Esophagus (tissue), 2 donors: ENCODE measurements at regions not wholly inside any gene's neighbourhood (a gene's known extent, or its start where the extent isn't known, plus 50 kb on each side); places are given as distances from the start of the nearest gene placed in this dataset.

Experiments used
- H3K27ac ChIP-seq, 2 donors: one replicate each; pipeline ENCODE4 v1.5.1; 2013; ENCODE audit warnings: low read depth in 2 of 2, mild to moderate bottlenecking in 2 of 2, inconsistent platforms in 1 of 2, low read length in 1 of 2, moderate library complexity in 1 of 2
- H3K27me3 ChIP-seq, 2 donors: one replicate each; pipeline ENCODE4 v1.6.1; 2013; ENCODE audit warnings: low read length in 2 of 2, control low read depth in 1 of 2, mild to moderate bottlenecking in 1 of 2; ENCODE audit not compliant: insufficient read depth in 2 of 2, control insufficient read depth in 1 of 2
- H3K36me3 ChIP-seq, 2 donors: one replicate each; pipeline ENCODE4 v1.6.1; 2013; ENCODE audit warnings: low read length in 1 of 2; ENCODE audit not compliant: control insufficient read depth in 2 of 2, insufficient read depth in 2 of 2
- H3K4me1 ChIP-seq, 2 donors: one replicate each; pipeline ENCODE4 v1.6.1; 2013; ENCODE audit warnings: low read length in 1 of 2; ENCODE audit not compliant: control insufficient read depth in 2 of 2, insufficient read depth in 2 of 2
- H3K4me3 ChIP-seq, 2 donors: one replicate each; pipeline ENCODE4 v1.5.1; 2013; ENCODE audit warnings: low read length in 2 of 2, mild to moderate bottlenecking in 2 of 2, low read depth in 1 of 2, moderate library complexity in 1 of 2
- H3K9me3 ChIP-seq, 2 donors: one replicate each; pipeline ENCODE4 v1.6.1; 2013; ENCODE audit warnings: mild to moderate bottlenecking in 2 of 2, low read depth in 1 of 2, low read length in 1 of 2, moderate library complexity in 1 of 2; ENCODE audit not compliant: control insufficient read depth in 2 of 2, insufficient read depth in 1 of 2
- WGBS, 2 donors: extraction: QIAGEN DNeasy Blood & Tissue Kit; methylation state at CpG; one replicate each; pipeline ENCODE4 v1.1.7; 2013; 5-methylcytosine and 5-hydroxymethylcytosine counted together
- donor health status: healthy with polysubstance abuse.
- donor health status: Bipolar disorder and iron deficiency.

DNA sequence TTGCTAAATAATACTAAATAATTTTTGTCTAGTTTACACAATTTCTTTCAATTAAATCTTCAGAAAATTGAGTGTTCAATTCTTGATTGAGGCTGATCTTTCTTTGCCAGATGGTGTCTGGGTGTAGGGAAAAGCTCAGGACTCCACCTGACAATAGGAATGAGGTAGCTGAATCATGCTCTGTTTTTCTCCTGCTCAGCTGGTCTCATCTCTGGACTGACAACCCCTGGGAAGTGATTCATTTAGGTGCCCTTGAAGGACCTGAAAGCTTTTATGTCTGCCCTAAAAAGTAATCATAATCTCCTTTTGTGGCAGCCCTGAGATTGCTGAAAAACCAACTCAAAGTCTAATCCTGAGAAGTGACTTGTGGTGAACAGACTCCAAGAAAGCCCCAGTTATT lies 255.4 kb downstream of the ETNK1 start:
- H3K4me3 ChIP-seq, result no peak overlapping the region
- no peaks in the 10 kb centered on the region for H3K4me1 ChIP-seq
- H3K9me3 ChIP-seq, result peaks cover 0 to 3% of the 10 kb centered on the region in 2 donors
- H3K27me3 ChIP-seq, result no peaks in the 10 kb centered on the region
- H3K27ac ChIP-seq, result no peak overlapping the region
- no peaks in the 10 kb centered on the region for H3K36me3 ChIP-seq

DNA sequence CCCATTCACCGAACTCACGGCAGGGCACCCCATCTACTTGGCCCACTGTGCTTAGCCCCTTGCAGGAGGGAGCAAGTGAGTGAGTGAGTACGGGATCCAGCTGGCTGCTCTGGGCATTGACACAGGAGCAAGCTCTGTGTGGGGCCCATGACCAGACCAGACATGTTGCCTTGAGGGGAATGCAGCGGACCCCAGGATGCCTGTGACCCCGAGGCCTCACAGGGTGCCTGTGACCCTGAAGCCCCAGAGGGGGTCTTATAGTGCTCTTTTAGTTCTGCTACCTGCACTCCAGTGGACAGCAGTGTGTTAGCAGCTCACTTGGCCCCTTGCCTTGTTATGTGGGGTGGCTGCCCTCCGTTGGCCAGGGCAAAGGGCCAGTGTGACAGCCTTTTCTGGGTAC lies 255.8 kb downstream of the ETNK1 start:
- 64 to 75% methylated on average over 6 of the region's 6 CpGs for WGBS, 2 donors
- H3K27me3 ChIP-seq, result no peaks in the 10 kb centered on the region
- H3K36me3 ChIP-seq, result no peaks in the 10 kb centered on the region
- peaks cover 0 to 3% of the 10 kb centered on the region in 2 donors for H3K9me3 ChIP-seq
- no peak overlapping the region for H3K27ac ChIP-seq
- no peaks in the 10 kb centered on the region for H3K4me1 ChIP-seq
- no peak overlapping the region for H3K4me3 ChIP-seq

GRCh38 chr12:22881878-22882385 lies 257.0 kb downstream of the ETNK1 start:
- H3K27me3 ChIP-seq, result no peaks in the 10 kb centered on the region

GRCh38 chr12:22882559-22882958 lies 257.6 kb downstream of the ETNK1 start:
- no peaks in the 10 kb centered on the region for H3K27me3 ChIP-seq
- 83 to 92% methylated on average over 2 of the region's 2 CpGs for WGBS, 2 donors

More at GRCh38 chr12:22881878-22882385, 257.0 kb downstream of the ETNK1 start:
- Histone ChIP-seq H3K27ac (no peak overlapping the region), H3K4me3 (no peak overlapping the region), H3K36me3 (no peaks in the 10 kb centered on the region), H3K9me3 (no peaks in the 10 kb centered on the region), H3K4me1 (no peaks in the 10 kb centered on the region)
- WGBS, 2 donors, result 76 to 81% methylated on average over 3 of the region's 3 CpGs

GRCh38 chr12:22893878-22894277 lies 268.9 kb downstream of the ETNK1 start:
- no peaks in the 10 kb centered on the region for H3K27me3 ChIP-seq
- WGBS, 2 donors, result 42 to 43% methylated on average over 2 of the region's 2 CpGs
- no peak overlapping the region for H3K27ac ChIP-seq
- no peaks in the 10 kb centered on the region for H3K4me1 ChIP-seq
- H3K9me3 ChIP-seq, result no peaks in the 10 kb centered on the region
- H3K36me3 ChIP-seq, result no peaks in the 10 kb centered on the region
- no peak overlapping the region for H3K4me3 ChIP-seq

More at GRCh38 chr12:22882559-22882958, 257.6 kb downstream of the ETNK1 start:
- Histone ChIP-seq H3K4me1 (no peaks in the 10 kb centered on the region), H3K36me3 (no peaks in the 10 kb centered on the region), H3K27ac (no peak overlapping the region), H3K9me3 (no peaks in the 10 kb centered on the region), H3K4me3 (no peak overlapping the region)

DNA sequence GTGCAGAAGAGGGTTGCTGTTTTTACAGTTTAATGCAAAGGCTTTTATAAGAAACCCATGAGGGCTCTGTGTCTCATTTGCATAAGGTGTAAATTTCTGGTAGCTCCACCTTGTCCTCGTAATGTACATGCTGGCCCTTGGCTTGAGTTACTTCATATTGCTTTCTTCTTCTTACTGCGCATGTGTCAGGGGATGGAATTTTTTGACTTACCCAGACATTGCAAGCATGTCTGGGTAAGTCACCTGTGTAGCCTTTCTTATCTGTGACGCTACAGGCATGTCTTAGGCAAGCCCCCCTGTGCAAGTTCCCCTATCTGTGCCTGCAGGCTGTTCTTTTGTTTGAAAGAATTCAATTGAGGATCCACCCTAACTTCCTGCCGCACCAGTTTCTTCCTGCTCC lies 274.2 kb downstream of the ETNK1 start:
- no peaks in the 10 kb centered on the region for H3K4me1 ChIP-seq
- no peaks in the 10 kb centered on the region for H3K36me3 ChIP-seq
- no peaks in the 10 kb centered on the region for H3K27me3 ChIP-seq
- no peak overlapping the region for H3K27ac ChIP-seq
- no peaks in the 10 kb centered on the region for H3K9me3 ChIP-seq
- no peak overlapping the region for H3K4me3 ChIP-seq
- WGBS, 2 donors, result 57 to 62% methylated on average over 4 of the region's 4 CpGs

- H3K4me3 ChIP-seq, result no peak overlapping the region
- H3K27ac ChIP-seq, result no peak overlapping the region
- H3K36me3 ChIP-seq, result no peaks in the 10 kb centered on the region
- no peaks in the 10 kb centered on the region for H3K27me3 ChIP-seq
- H3K9me3 ChIP-seq, result no peaks in the 10 kb centered on the region
- no peaks in the 10 kb centered on the region for H3K4me1 ChIP-seq
These were observed 275.4 kb downstream of the ETNK1 start for GRCh38 chr12:22900401-22900800.

- Histone ChIP-seq H3K4me3 (no peak overlapping the region), H3K9me3 (no peaks in the 10 kb centered on the region), H3K4me1 (no peaks in the 10 kb centered on the region), H3K27ac (no peak overlapping the region), H3K36me3 (no peaks in the 10 kb centered on the region), H3K27me3 (no peaks in the 10 kb centered on the region)
- WGBS, 2 donors, result 71 to 76% methylated on average over 1 of the region's 1 CpG
These were observed 279.5 kb downstream of the ETNK1 start for GRCh38 chr12:22904485-22904884.

DNA sequence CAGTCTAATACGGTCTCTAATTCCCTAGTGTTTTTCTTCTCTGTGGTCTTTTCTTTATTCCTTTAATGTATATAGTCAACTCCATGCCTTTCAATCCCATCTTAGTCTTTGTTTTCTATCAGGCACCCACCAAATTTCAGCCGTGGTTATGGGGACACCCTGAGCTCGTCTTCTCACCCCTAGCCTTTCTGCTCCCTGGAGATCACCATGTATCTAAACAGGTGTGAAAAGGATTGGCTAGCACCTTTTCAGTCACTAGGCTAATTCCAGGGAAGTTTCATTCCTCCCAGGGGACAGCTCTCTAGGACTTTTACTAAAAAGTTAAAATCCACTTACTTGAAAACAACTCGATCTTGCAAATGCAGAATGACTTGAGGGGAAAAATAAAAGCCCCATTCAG lies 291.3 kb downstream of the ETNK1 start:
- Histone ChIP-seq H3K4me3 (no peak overlapping the region), H3K9me3 (no peaks in the 10 kb centered on the region), H3K4me1 (no peaks in the 10 kb centered on the region), H3K27me3 (no peaks in the 10 kb centered on the region), H3K36me3 (no peaks in the 10 kb centered on the region), H3K27ac (no peak overlapping the region)
- WGBS, 2 donors, result 57 to 59% methylated on average over 4 of the region's 4 CpGs

DNA sequence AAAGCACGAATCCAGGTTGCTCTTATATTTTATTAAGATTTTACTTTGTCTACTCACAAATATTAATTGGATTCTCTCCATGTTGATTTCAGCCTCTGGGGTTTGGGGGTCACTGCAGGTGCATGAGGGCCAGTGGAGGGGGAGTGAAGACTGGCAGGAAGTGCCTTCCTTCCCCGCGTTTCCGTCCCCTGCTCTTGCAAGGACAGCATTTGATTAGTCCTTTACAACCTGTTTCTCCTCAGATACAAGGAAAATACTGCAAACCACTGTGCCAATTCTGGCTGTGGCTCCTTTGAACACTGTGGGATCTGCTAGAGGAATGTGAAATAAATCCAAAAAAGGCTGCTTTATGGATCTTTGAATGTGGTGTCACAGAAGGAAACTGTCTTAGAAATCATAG lies 291.8 kb downstream of the ETNK1 start:
- H3K36me3 ChIP-seq, result no peaks in the 10 kb centered on the region
- 51% methylated on average over 4 of the region's 4 CpGs for WGBS, 2 donors
- H3K27ac ChIP-seq, result no peak overlapping the region

More for the DNA sequence above, 291.8 kb downstream of the ETNK1 start:
- H3K4me1 ChIP-seq, result no peaks in the 10 kb centered on the region
- H3K4me3 ChIP-seq, result no peak overlapping the region
- H3K9me3 ChIP-seq, result no peaks in the 10 kb centered on the region
- H3K27me3 ChIP-seq, result no peaks in the 10 kb centered on the region
